Gastrocnemius medialis (tissue), 4 donors: ENCODE measurements at regions not wholly inside any gene's neighbourhood (a gene's known extent, or its start where the extent isn't known, plus 50 kb on each side); places are given as distances from the start of the nearest gene placed in this dataset.

Source experiments
- ATAC-seq, 2 donors: fragments of 150-250 bp; one replicate each; pipeline ENCODE4 v1.9.1; 2016
- DNase-seq, 2 donors: peaks; one replicate each; pipeline ENCODE4 v3.0.0-alpha.2; 2019
- H3K27ac ChIP-seq, 4 donors: fragments of 200-600 bp; sonication (generic); 1 replicate in 1 of 4; 2 replicates in 3 of 4; pipeline ENCODE4 v1.5.1; 2016 to 2018; ENCODE audit warnings: mild to moderate bottlenecking in 2 of 4, moderate library complexity in 1 of 4
- H3K27me3 ChIP-seq, 3 donors: fragments of 200-600 bp; sonication (generic) in 2 of 3; 1 replicate in 1 of 3; 2 replicates in 2 of 3; pipeline versions ENCODE4 v1.5.1 to v1.6.0; 2016 to 2019; ENCODE audit warnings: mild to moderate bottlenecking in 1 of 3, moderate library complexity in 1 of 3
- H3K36me3 ChIP-seq, 2 donors: fragments of 200-600 bp; sonication (generic) in 1 of 2; one replicate each; pipeline ENCODE4 v1.5.1; 2017 to 2018
- H3K4me1 ChIP-seq, 2 donors: fragments of 200-600 bp; sonication (generic) in 1 of 2; one replicate each; pipeline ENCODE4 v1.5.1; 2016 to 2017; ENCODE audit warnings: mild to moderate bottlenecking in 2 of 2
- H3K4me3 ChIP-seq, 4 donors: fragments of 200-600 bp; sonication (generic) in 3 of 4; 1 replicate in 1 of 4; 2 replicates in 3 of 4; pipeline ENCODE4 v1.5.1; 2016 to 2019; ENCODE audit warnings: mild to moderate bottlenecking in 2 of 4
- H3K9me3 ChIP-seq, 3 donors: fragments of 200-600 bp; sonication (generic) in 2 of 3; 1 replicate in 1 of 3; 2 replicates in 2 of 3; pipeline ENCODE4 v1.5.1; 2016 to 2019
- CTCF ChIP-seq, 5 experiments: fragments of 450-650 bp in 3 of 5; fragments of 200-600 bp in 2 of 5; sonication (generic) in 2 of 5; IDR thresholded peaks in 4 of 5; conservative IDR thresholded peaks in 1 of 5; 1 replicate in 4 of 5; 2 replicates in 1 of 5; pipeline ENCODE4 v1.5.1; 2016 to 2019; ENCODE audit warnings: antibody characterized with exemption in 5 of 5, mild to moderate bottlenecking in 3 of 5, moderate library complexity in 3 of 5
- POLR2A ChIP-seq, 2 donors: fragments of 450-650 bp; IDR thresholded peaks; one replicate each; pipeline ENCODE4 v1.6.1; 2017; ENCODE audit warnings: antibody characterized with exemption in 2 of 2, mild to moderate bottlenecking in 2 of 2, moderate library complexity in 2 of 2
- in situ Hi-C, 4 donors: fragments of 200-750 bp; cut with MboI; loops; one replicate each; pipeline versions ENCODE4 v1.15.0 to v1.8.0; 2017; ENCODE audit warnings: low sequenced_read_pairs in 4 of 4
- intact Hi-C: fragments of 100-400 bp; cut with DNase I; formaldehyde crosslinking; loops from one replicate; pipeline ENCODE4 v1.15.1; 2023; ENCODE audit warnings: low total_unique reads

GRCh38 chr21:22711636-22712035, 1713.4 kb downstream of the NCAM2 start:
- in situ Hi-C loops (no loop called here), intact Hi-C loops (no loop called here)
- DNase-seq = no peak
- TF ChIP-seq POLR2A (IDR thresholded peaks at IDR 0.05) (no peak), CTCF (IDR thresholded peaks at IDR 0.05 in 4 of 5, conservative IDR thresholded peaks at IDR 0.05 in 1 of 5) (no peak)
- no peaks in the 10 kb centered on the region for H3K36me3 ChIP-seq
- no peaks in the 10 kb centered on the region for H3K27me3 ChIP-seq
- H3K27ac ChIP-seq = no peak overlapping the region
- no peaks in the 10 kb centered on the region for H3K9me3 ChIP-seq
- H3K4me3 ChIP-seq = no peak overlapping the region
- no peaks in the 10 kb centered on the region for H3K4me1 ChIP-seq
- no peak for ATAC-seq

- Histone ChIP-seq H3K36me3 (no peaks in the 10 kb centered on the region), H3K4me3 (no peak overlapping the region), H3K27ac (no peak overlapping the region), H3K4me1 (no peaks in the 10 kb centered on the region), H3K9me3 (no peaks in the 10 kb centered on the region), H3K27me3 (no peaks in the 10 kb centered on the region)
- ATAC-seq (no peak), DNase-seq (no peak)
- in situ Hi-C loops = no loop called here
- intact Hi-C loops = no loop called here
- no peak for TF ChIP-seq POLR2A (IDR thresholded peaks at IDR 0.05)
- no peak for TF ChIP-seq CTCF (IDR thresholded peaks at IDR 0.05 in 4 of 5, conservative IDR thresholded peaks at IDR 0.05 in 1 of 5)
Measured at GRCh38 chr21:22725436-22725835, 1727.2 kb downstream of the NCAM2 start.

GRCh38 chr21:22728091-22728490, 1729.9 kb downstream of the NCAM2 start:
- intact Hi-C loops = no loop called here
- no peak for TF ChIP-seq POLR2A (IDR thresholded peaks at IDR 0.05)
- H3K27ac ChIP-seq = no peak overlapping the region
- H3K4me3 ChIP-seq = no peak overlapping the region
- H3K9me3 ChIP-seq = no peaks in the 10 kb centered on the region
- H3K36me3 ChIP-seq = no peaks in the 10 kb centered on the region
- DNase-seq (no peak), ATAC-seq (no peak)
- in situ Hi-C loops = no loop called here
- no peaks in the 10 kb centered on the region for H3K4me1 ChIP-seq
- no peaks in the 10 kb centered on the region for H3K27me3 ChIP-seq

- ATAC-seq (no peak), DNase-seq (no peak)
- no peaks in the 10 kb centered on the region for H3K27me3 ChIP-seq
- H3K9me3 ChIP-seq = no peaks in the 10 kb centered on the region
- in situ Hi-C loops = no loop called here
- intact Hi-C loops = no loop called here
- TF ChIP-seq CTCF (IDR thresholded peaks at IDR 0.05 in 4 of 5, conservative IDR thresholded peaks at IDR 0.05 in 1 of 5) = no peak
- H3K4me3 ChIP-seq = no peak overlapping the region
- H3K27ac ChIP-seq = no peak overlapping the region
- no peaks in the 10 kb centered on the region for H3K4me1 ChIP-seq
- H3K36me3 ChIP-seq = no peaks in the 10 kb centered on the region
Measured at GRCh38 chr21:22743085-22743484, 1744.9 kb downstream of the NCAM2 start.

- in situ Hi-C loops (no loop called here), intact Hi-C loops (no loop called here)
- Histone ChIP-seq H3K4me3 (no peak overlapping the region), H3K27ac (no peak overlapping the region), H3K4me1 (no peaks in the 10 kb centered on the region), H3K9me3 (no peaks in the 10 kb centered on the region), H3K36me3 (no peaks in the 10 kb centered on the region), H3K27me3 (no peaks in the 10 kb centered on the region)
- no peak for DNase-seq
- ATAC-seq = no peak
- no peak for TF ChIP-seq CTCF (IDR thresholded peaks at IDR 0.05 in 4 of 5, conservative IDR thresholded peaks at IDR 0.05 in 1 of 5)
- no peak for TF ChIP-seq POLR2A (IDR thresholded peaks at IDR 0.05)
Measured at GRCh38 chr21:22754746-22755145, 1756.5 kb downstream of the NCAM2 start.
